Spleen (tissue), 11 donors: ENCODE measurements at regions not wholly inside any gene's neighbourhood (a gene's known extent, or its start where the extent isn't known, plus 50 kb on each side); places are given as distances from the start of the nearest gene placed in this dataset.

Source experiments
- DNase-seq: peaks from one replicate; pipeline ENCODE4 v3.0.0-alpha.2; 2020
- H3K27ac ChIP-seq, 8 donors: fragments of 200-600 bp; sonication (generic) in 7 of 8; 1 replicate in 4 of 8; 2 replicates in 4 of 8; pipeline versions ENCODE4 v1.5.0 to v1.8.0; 2016 to 2021; ENCODE audit warnings: inconsistent platforms in 4 of 8, mild to moderate bottlenecking in 4 of 8, moderate library complexity in 1 of 8
- H3K27me3 ChIP-seq, 7 donors: fragments of 200-600 bp; sonication (generic) in 6 of 7; replicated peaks in 1 of 7; 1 replicate in 4 of 7; 2 replicates in 3 of 7; pipeline versions ENCODE4 v1.5.0 to v1.8.0; 2016 to 2021; ENCODE audit warnings: inconsistent platforms in 3 of 7, mild to moderate bottlenecking in 1 of 7
- H3K36me3 ChIP-seq, 6 donors: fragments of 200-600 bp; sonication (generic) in 5 of 6; 1 replicate in 4 of 6; 2 replicates in 2 of 6; pipeline versions ENCODE4 v1.5.0 to v1.8.0; 2016 to 2021; ENCODE audit warnings: inconsistent platforms in 2 of 6
- H3K4me1 ChIP-seq, 6 donors: fragments of 200-600 bp; sonication (generic) in 5 of 6; 1 replicate in 3 of 6; 2 replicates in 3 of 6; pipeline versions ENCODE4 v1.5.0 to v1.8.0; 2016 to 2021; ENCODE audit warnings: inconsistent platforms in 3 of 6
- H3K4me3 ChIP-seq, 8 donors: fragments of 200-600 bp; sonication (generic) in 7 of 8; 1 replicate in 4 of 8; 2 replicates in 4 of 8; pipeline versions ENCODE4 v1.5.0 to v1.8.0; 2016 to 2021; ENCODE audit warnings: inconsistent platforms in 4 of 8, mild to moderate bottlenecking in 4 of 8, moderate library complexity in 2 of 8
- H3K9me3 ChIP-seq, 8 donors: fragments of 200-600 bp; sonication (generic) in 7 of 8; 1 replicate in 4 of 8; 2 replicates in 4 of 8; pipeline versions ENCODE4 v1.5.0 to v1.8.0; 2016 to 2021; ENCODE audit warnings: inconsistent platforms in 4 of 8
- CTCF ChIP-seq, 11 experiments: fragments of 200-600 bp in 7 of 11; fragments of 450-650 bp in 4 of 11; sonication (generic) in 4 of 11; IDR thresholded peaks in 8 of 11; conservative IDR thresholded peaks in 3 of 11; 1 replicate in 7 of 11; 2 replicates in 4 of 11; pipeline versions ENCODE4 v1.4.0 to v1.8.0; 2016 to 2021; ENCODE audit warnings: antibody characterized with exemption in 11 of 11, inconsistent platforms in 4 of 11, mild to moderate bottlenecking in 1 of 11
- POLR2A ChIP-seq, 3 donors: fragments of 450-650 bp; IDR thresholded peaks; one replicate each; pipeline ENCODE4 v1.5.1; 2017; ENCODE audit warnings: antibody characterized with exemption in 3 of 3, mild to moderate bottlenecking in 1 of 3
- POLR2AphosphoS5 ChIP-seq, 3 donors: sonication (generic); formaldehyde crosslinking; IDR thresholded peaks; one replicate each; pipeline ENCODE4 v1.5.1; 2017; ENCODE audit warnings: antibody characterized with exemption in 3 of 3
- WGBS, 5 donors: extraction: QIAGEN DNeasy Blood & Tissue Kit in 3 of 5; methylation state at CpG; one replicate each; pipeline versions ENCODE4 v1.1.5 to v1.1.7; 2013 to 2018; 5-methylcytosine and 5-hydroxymethylcytosine counted together
- intact Hi-C: fragments of 100-400 bp; cut with DNase I; formaldehyde crosslinking; loops from one replicate; pipeline ENCODE4 v1.15.0; 2023; ENCODE audit warnings: low total_unique reads
- donor health status: healthy with polysubstance abuse.
- donor health status: DM: no; HTN: no; CAD: no; lungs with moderate emphysema.
- donor health status: DM: no; HTN: no; CAD: no.
- donor health status: Bipolar disorder and iron deficiency.
- donor health status: healthy.
- donor health status: DM: no; HTN: no; CAD: no.
- donor health status: DM: yes; HTN: yes; CAD: no.

GRCh38 chr3:161579395-161580126 is 83.0 kb downstream of the OTOL1 start:
- Histone ChIP-seq H3K36me3 (no peaks in the 10 kb centered on the region), H3K4me1 (no peaks in the 10 kb centered on the region), H3K4me3 (no peak overlapping the region), H3K9me3 (no peaks in the 10 kb centered on the region), H3K27ac (no peak overlapping the region), H3K27me3 (no peaks in the 10 kb centered on the region)
- TF ChIP-seq CTCF (IDR thresholded peaks at IDR 0.05 in 8 of 11, conservative IDR thresholded peaks at IDR 0.05 in 3 of 11) (no peak), POLR2AphosphoS5 (IDR thresholded peaks at IDR 0.05) (no peak), POLR2A (IDR thresholded peaks at IDR 0.05) (no peak)
- 87 to 92% (median 90%) methylated on average over 9 of the region's 9 CpGs for WGBS, 5 donors
- DNase-seq = no peak
- intact Hi-C loops = no loop called here

- DNase-seq = no peak
- no peaks in the 10 kb centered on the region for H3K27me3 ChIP-seq
- TF ChIP-seq POLR2A (IDR thresholded peaks at IDR 0.05) = no peak
- TF ChIP-seq POLR2AphosphoS5 (IDR thresholded peaks at IDR 0.05) = no peak
- TF ChIP-seq CTCF (IDR thresholded peaks at IDR 0.05 in 8 of 11, conservative IDR thresholded peaks at IDR 0.05 in 3 of 11) = no peak
- H3K4me1 ChIP-seq = no peaks in the 10 kb centered on the region
- H3K36me3 ChIP-seq = no peaks in the 10 kb centered on the region
- no peak overlapping the region for H3K4me3 ChIP-seq
- intact Hi-C loops = no loop called here
- peaks cover 0 to 14% (median 4%) of the 10 kb centered on the region in 8 donors for H3K9me3 ChIP-seq
- no peak overlapping the region for H3K27ac ChIP-seq
These were observed 89.3 kb downstream of the OTOL1 start for GRCh38 chr3:161585922-161586321.

- Histone ChIP-seq H3K27me3 (no peaks in the 10 kb centered on the region), H3K4me3 (no peak overlapping the region), H3K36me3 (no peaks in the 10 kb centered on the region), H3K4me1 (no peaks in the 10 kb centered on the region), H3K27ac (no peak overlapping the region), H3K9me3 (peaks cover 0 to 16% (median 5%) of the 10 kb centered on the region in 8 donors)
- intact Hi-C loops = no loop called here
- TF ChIP-seq POLR2AphosphoS5 (IDR thresholded peaks at IDR 0.05) = no peak
- no peak for TF ChIP-seq CTCF (IDR thresholded peaks at IDR 0.05 in 8 of 11, conservative IDR thresholded peaks at IDR 0.05 in 3 of 11)
- TF ChIP-seq POLR2A (IDR thresholded peaks at IDR 0.05) = no peak
- no peak for DNase-seq
These were observed 90.1 kb downstream of the OTOL1 start for GRCh38 chr3:161586556-161587235.

GRCh38 chr3:161598639-161599038 is 102.0 kb downstream of the OTOL1 start:
- TF ChIP-seq POLR2A (IDR thresholded peaks at IDR 0.05) (no peak), POLR2AphosphoS5 (IDR thresholded peaks at IDR 0.05) (no peak), CTCF (IDR thresholded peaks at IDR 0.05 in 8 of 11, conservative IDR thresholded peaks at IDR 0.05 in 3 of 11) (no peak)
- Histone ChIP-seq H3K9me3 (no peaks in the 10 kb centered on the region), H3K4me3 (no peak overlapping the region), H3K27ac (no peak overlapping the region), H3K36me3 (no peaks in the 10 kb centered on the region), H3K27me3 (no peaks in the 10 kb centered on the region), H3K4me1 (no peaks in the 10 kb centered on the region)
- 88 to 98% (median 93%) methylated on average over 2 of the region's 2 CpGs for WGBS, 5 donors
- intact Hi-C loops = no loop called here
- DNase-seq = no peak
